K562 (cell line): ENCODE measurements at regions not wholly inside any gene's neighbourhood (a gene's known extent, or its start where the extent isn't known, plus 50 kb on each side); places are given as distances from the start of the nearest gene placed in this dataset.

Experiments
- ATAC-seq: fragments of 200-7000 bp; cut with Tn5 transposase; 3 replicates; pipeline ENCODE4 v1.9.1; 2020; ENCODE audit warnings: moderate library complexity
- BruUV-seq: library from RNA; stranded (reverse); fragments of 400-500 nt; replicated peaks from 2 replicates; lab custom pipeline; 2021; lab: Mats Ljungman, UMichigan
- CTCF ChIA-PET: fragments of 300-600 bp; formaldehyde crosslinking; extraction: SDS; loops from one replicate; lab custom pipeline; 2021; ENCODE audit warnings: low intra/inter-chr PET ratio; lab: Yijun Ruan, JAX
- POLR2A ChIA-PET: fragments of 300-600, 350-650 bp; sonication (Branson Sonifier 250); formaldehyde crosslinking; extraction: SDS; loops from one replicate; lab custom pipeline; 2021; ENCODE audit warnings: antibody characterized with exemption, inconsistent platforms; lab: Yijun Ruan, JAX
- DNase-seq, 4 experiments: peaks; one replicate each; pipeline versions ENCODE4 v3.0.0 to v3.0.0-alpha.2; 2011 to 2018; ENCODE audit warnings: low spot score in 3 of 4, mixed read lengths in 3 of 4; ENCODE audit errors: extremely low read depth in 1 of 4
- FAIRE-seq: peaks from 2 replicates; lab custom pipeline; 2011; peaks lifted over from hg19 to GRCh38; lab: Jason Lieb, UNC
- H2AFZ ChIP-seq: 2 replicates; pipeline ENCODE4 v1.6.0; 2011; ENCODE audit warnings: low read depth, low read length, control low read depth, inconsistent platforms
- H3K27ac ChIP-seq: fragments of 200-600 bp; 3 replicates; pipeline ENCODE4 v1.8.0; 2011; ENCODE audit warnings: low read depth, mild to moderate bottlenecking, control low read depth, inconsistent platforms, low read length, moderate library complexity, mixed read lengths; ENCODE audit errors: extremely low read depth
- H3K27me3 ChIP-seq, 2 experiments: fragments of 300-600 bp in 1 of 2; 2 replicates in 1 of 2; 3 replicates in 1 of 2; pipeline versions ENCODE4 v1.6.0 to v1.8.0; 2011; ENCODE audit warnings: inconsistent platforms in 2 of 2, low read length in 2 of 2, mild to moderate bottlenecking in 1 of 2, mixed read lengths in 1 of 2, moderate library complexity in 1 of 2; ENCODE audit not compliant: control insufficient read depth in 2 of 2, insufficient read depth in 2 of 2
- H3K36me3 ChIP-seq: fragments of 300-600 bp; 3 replicates; pipeline ENCODE4 v1.8.0; 2011; ENCODE audit warnings: mild to moderate bottlenecking, low read length, inconsistent platforms; ENCODE audit not compliant: control insufficient read depth, insufficient read depth
- H3K4me1 ChIP-seq, 2 experiments: fragments of 200-600 bp in 1 of 2; replicated peaks in 1 of 2; 2 replicates in 1 of 2; 3 replicates in 1 of 2; pipeline versions ENCODE4 v1.5.1 to v1.8.0; 2011; ENCODE audit warnings: inconsistent platforms in 2 of 2, low read length in 2 of 2, mild to moderate bottlenecking in 1 of 2, mixed read lengths in 1 of 2, moderate library complexity in 1 of 2; ENCODE audit not compliant: control insufficient read depth in 2 of 2, insufficient read depth in 2 of 2
- H3K4me2 ChIP-seq: 2 replicates; pipeline ENCODE4 v1.6.1; 2011; ENCODE audit warnings: low read length, control low read depth, inconsistent platforms, mixed read lengths; ENCODE audit not compliant: insufficient read depth
- H3K4me3 ChIP-seq: fragments of 200-600 bp; sonication (generic), shearing (Covaris generic); 2 replicates; pipeline ENCODE4 v1.5.1; 2016; ENCODE audit warnings: control low read depth, inconsistent platforms
- H3K79me2 ChIP-seq: fragments of 200-600 bp; 3 replicates; pipeline ENCODE4 v1.8.0; 2011; ENCODE audit warnings: low read length, inconsistent platforms; ENCODE audit not compliant: control insufficient read depth, insufficient read depth
- H3K9ac ChIP-seq, 2 experiments: 2 replicates each; pipeline versions ENCODE4 v1.6.0 to v1.6.1; 2011; ENCODE audit warnings: low read depth in 2 of 2, low read length in 2 of 2, control low read depth in 1 of 2, inconsistent platforms in 1 of 2, mild to moderate bottlenecking in 1 of 2, mixed read lengths in 1 of 2; ENCODE audit not compliant: insufficient read depth in 1 of 2
- H3K9me1 ChIP-seq: one replicate; pipeline ENCODE4 v1.6.0; 2011; ENCODE audit warnings: inconsistent platforms, mild to moderate bottlenecking, low read length, moderate library complexity; ENCODE audit not compliant: control insufficient read depth, insufficient read depth
- H3K9me3 ChIP-seq: replicated peaks from 2 replicates; pipeline ENCODE4 v1.5.1; 2011; ENCODE audit warnings: low read depth, low read length, inconsistent platforms; ENCODE audit not compliant: control insufficient read depth, insufficient read depth
- H4K20me1 ChIP-seq: replicated peaks from 2 replicates; pipeline ENCODE4 v1.6.1; 2011; ENCODE audit warnings: low read length, inconsistent platforms, mixed read lengths; ENCODE audit not compliant: control insufficient read depth, insufficient read depth
- ATF1 ChIP-seq, 2 experiments: fragments of 450-650 bp in 1 of 2; IDR thresholded peaks; 2 replicates each; pipeline ENCODE4 v1.6.1; 2016; ENCODE audit warnings: missing compliant biosample characterization in 1 of 2, missing genetic modification characterization in 1 of 2
- E4F1 ChIP-seq: fragments of 250-450 bp; sonication (Bioruptor Pico); IDR thresholded peaks from 2 replicates; pipeline ENCODE4 v1.5.0; 2021; ENCODE audit warnings: mild to moderate bottlenecking, borderline replicate concordance
- HSF4 ChIP-seq: fragments of 250-450 bp; sonication (Bioruptor Pico); IDR thresholded peaks from 2 replicates; pipeline ENCODE4 v2.1.2; 2022; ENCODE audit warnings: mild to moderate bottlenecking, moderate library complexity, borderline replicate concordance
- IRF1 ChIP-seq: sonication (generic); formaldehyde crosslinking; IDR thresholded peaks from 2 replicates; pipeline ENCODE4 v1.8.0; 2022; ENCODE audit warnings: missing genetic modification reagents, mild to moderate bottlenecking, borderline replicate concordance
- KDM2B ChIP-seq: fragments of 250-450 bp; sonication (Bioruptor Pico); IDR thresholded peaks from 2 replicates; pipeline ENCODE4 v1.8.0; 2021; ENCODE audit warnings: mild to moderate bottlenecking, moderate library complexity
- MED1 ChIP-seq: sonication (generic); formaldehyde crosslinking; IDR thresholded peaks from 2 replicates; pipeline ENCODE4 v1.8.1; 2023; ENCODE audit warnings: missing genetic modification reagents, borderline replicate concordance
- NFRKB ChIP-seq: fragments of 450-650 bp; IDR thresholded peaks from 2 replicates; pipeline ENCODE4 v1.6.1; 2016; ENCODE audit warnings: low read depth
- SMAD4 ChIP-seq: fragments of 250-450 bp; sonication (Bioruptor Pico); conservative IDR thresholded peaks from 2 replicates; pipeline ENCODE4 v1.8.0; 2021; ENCODE audit warnings: inconsistent platforms, mild to moderate bottlenecking, moderate library complexity
- THAP12 ChIP-seq: fragments of 250-450 bp; sonication (Bioruptor Pico); IDR thresholded peaks from 2 replicates; pipeline ENCODE4 v1.9.0; 2021; ENCODE audit warnings: mild to moderate bottlenecking, inconsistent platforms
- ZBTB43 ChIP-seq: sonication (generic); formaldehyde crosslinking; IDR thresholded peaks from 2 replicates; pipeline ENCODE4 v1.8.0; 2023; ENCODE audit warnings: mild to moderate bottlenecking, missing genetic modification reagents
- ZFP30 ChIP-seq: fragments of 250-450 bp; sonication (Bioruptor Pico); IDR thresholded peaks from 2 replicates; pipeline ENCODE4 v1.8.0; 2022; ENCODE audit warnings: moderate library complexity, mild to moderate bottlenecking, inconsistent platforms, borderline replicate concordance
- WGBS: fragments of 100-300 bp; shearing (Covaris generic); methylation state at CpG from one replicate; pipeline ENCODE4 v1.1.6; 2016; ENCODE audit warnings: low coverage, mixed read lengths; ENCODE audit not compliant: insufficient coverage; ENCODE audit errors: missing lambda C conversion rate; 5-methylcytosine and 5-hydroxymethylcytosine counted together
- in situ Hi-C: fragments of 300-500 bp; cut with MboI; formaldehyde crosslinking; loops from 4 replicates; pipeline ENCODE4 v1.15.0; 2018; ENCODE audit warnings: inconsistent platforms, mixed read lengths
- intact Hi-C: fragments of 100-400 bp; cut with micrococcal nuclease; formaldehyde crosslinking; loops from 2 replicates; pipeline ENCODE4 v1.14.2; 2022

- peaks cover 0 to 9% of the 10 kb centered on the region in 2 experiments; a peak in 2 of 5 replicates for H3K27me3 ChIP-seq
- H2AFZ ChIP-seq, result no peak overlapping the region
- intact Hi-C loops (no loop called here), in situ Hi-C loops (no loop called here)
- CTCF ChIA-PET, result interaction anchor here (1.3 kb wide), 1 partner anchor 9 kb away, joined by 3 read pairs; no protein-coding TSS in a partner anchor
- H3K79me2 ChIP-seq, result no peaks in the 10 kb centered on the region
- POLR2A ChIA-PET, result no interaction called here
- no peaks in the 10 kb centered on the region for H3K9me1 ChIP-seq
- H3K27ac ChIP-seq, result no peak overlapping the region
- H3K4me1 ChIP-seq, result no peaks in the 10 kb centered on the region
- H3K4me2 ChIP-seq, result no peak overlapping the region
- H4K20me1 ChIP-seq, result no peaks in the 10 kb centered on the region; the same call in 1 of the 2 replicates
- no peaks in the 10 kb centered on the region for H3K36me3 ChIP-seq
- no peak overlapping the region for H3K9ac ChIP-seq
- BruUV-seq, result no TSS peak
- H3K4me3 ChIP-seq, result no peak overlapping the region
- no peak for DNase-seq
- H3K9me3 ChIP-seq, result no peaks in the 10 kb centered on the region
- no peak for ATAC-seq
- no peak for FAIRE-seq
- under 1% methylated on average over 14 of the region's 14 CpGs for WGBS
- TF ChIP-seq ZBTB43 (CRISPR knock-in tag) (no peak), MED1 (no peak), E4F1 (CRISPR knock-in tag) (no peak), SMAD4 (CRISPR knock-in tag) (no peak), ZFP30 (CRISPR knock-in tag) (no peak), HSF4 (CRISPR knock-in tag) (no peak), ATF1 (CRISPR knock-in tag; IDR thresholded peaks at IDR 0.05) (no peak), ATF1 (tag; IDR thresholded peaks at IDR 0.05) (no peak), THAP12 (no peak), KDM2B (CRISPR knock-in tag) (no peak), IRF1 (CRISPR knock-in tag) (no peak), NFRKB (no peak)
Measured at GRCh38 chr15:92316586-92317295, 76.9 kb upstream of the ST8SIA2 start.
